ENCODE measurements at regions not wholly inside any gene's neighbourhood (a gene's known extent, or its start where the extent isn't known, plus 50 kb on each side); places are given as distances from the start of the nearest gene placed in this dataset.

DNA sequence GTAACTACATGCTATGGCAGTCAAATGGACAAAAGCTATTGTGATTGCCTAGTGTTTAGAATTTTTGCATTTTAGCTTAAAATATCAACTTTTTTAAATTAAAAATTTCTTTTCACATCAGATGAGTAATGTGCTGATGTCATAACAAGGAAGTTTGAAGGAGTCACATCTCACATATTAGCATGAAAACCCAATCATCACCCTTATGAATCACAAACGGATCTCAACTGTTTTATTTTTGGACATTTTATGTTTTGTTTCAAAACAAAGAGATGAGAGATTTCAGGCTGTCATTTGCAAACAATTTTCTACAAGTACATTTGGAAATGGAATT lies 53.6 kb upstream of the TRERF1 start:
- Mint-ChIP-seq H3K9me3 (no peaks in the 10 kb centered on the region), H3K36me3 (peaks cover 0 to 4% (median 0%) of the 10 kb centered on the region in 3 donors), H3K4me1 (no peaks in the 10 kb centered on the region), H3K4me3 (no peak overlapping the region), H3K27me3 (peaks cover 2 to 4% of the 10 kb centered on the region in 2 donors), H3K27ac (no peak overlapping the region)
- ChIA-PET POLR2A (no interaction called here), CTCF (no interaction called here)
- Histone ChIP-seq H3K27ac (ENCODE audit: low read depth, low read length) (no peak overlapping the region), H3K36me3 (ENCODE audit: insufficient read depth, low read length) (no peaks in the 10 kb centered on the region), H3K9me3 (ENCODE audit: low read length) (no peaks in the 10 kb centered on the region), H3K4me1 (ENCODE audit: insufficient read depth, low read length) (no peaks in the 10 kb centered on the region), H3K27me3 (ENCODE audit: insufficient read depth, low read length, poor library complexity, severe bottlenecking) (no peaks in the 10 kb centered on the region), H3K4me3 (ENCODE audit: low read length) (no peak overlapping the region)
- DNase-seq, result no peak

DNA sequence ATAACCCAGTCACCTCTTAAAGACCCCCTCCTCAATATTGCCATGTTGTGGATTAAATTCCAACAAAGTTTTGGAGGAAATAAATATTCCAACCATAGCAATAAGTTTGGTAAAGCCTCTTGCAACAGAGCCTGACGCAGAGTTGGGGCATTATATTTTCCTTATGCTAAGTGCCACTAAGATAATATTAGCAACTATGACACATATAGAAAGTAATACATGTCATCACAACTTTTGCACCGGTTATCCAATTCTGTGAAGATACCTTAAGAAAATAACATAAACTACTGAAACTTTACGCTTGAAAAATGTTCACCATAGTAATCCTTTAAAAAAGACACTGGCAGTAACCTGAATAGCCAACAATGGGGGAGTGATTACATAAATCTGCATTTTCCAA lies 52.2 kb upstream of the TRERF1 start:
- Histone ChIP-seq H3K4me3 (ENCODE audit: low read length) (no peak overlapping the region), H3K36me3 (ENCODE audit: insufficient read depth, low read length) (no peaks in the 10 kb centered on the region), H3K9me3 (ENCODE audit: low read length) (no peaks in the 10 kb centered on the region), H3K27me3 (ENCODE audit: insufficient read depth, low read length, poor library complexity, severe bottlenecking) (no peaks in the 10 kb centered on the region), H3K4me1 (ENCODE audit: insufficient read depth, low read length) (no peaks in the 10 kb centered on the region), H3K27ac (ENCODE audit: low read depth, low read length) (no peak overlapping the region)
- H3K9me3 Mint-ChIP-seq, result no peaks in the 10 kb centered on the region
- no peak for DNase-seq
- ChIA-PET CTCF (no interaction called here), POLR2A (no interaction called here)
- no peak overlapping the region for H3K27ac Mint-ChIP-seq
- H3K27me3 Mint-ChIP-seq, result peaks cover 2 to 4% of the 10 kb centered on the region in 2 donors
- H3K36me3 Mint-ChIP-seq, result peaks cover 0 to 4% (median 0%) of the 10 kb centered on the region in 3 donors
- H3K4me3 Mint-ChIP-seq, result no peak overlapping the region
- H3K4me1 Mint-ChIP-seq, result no peaks in the 10 kb centered on the region

DNA sequence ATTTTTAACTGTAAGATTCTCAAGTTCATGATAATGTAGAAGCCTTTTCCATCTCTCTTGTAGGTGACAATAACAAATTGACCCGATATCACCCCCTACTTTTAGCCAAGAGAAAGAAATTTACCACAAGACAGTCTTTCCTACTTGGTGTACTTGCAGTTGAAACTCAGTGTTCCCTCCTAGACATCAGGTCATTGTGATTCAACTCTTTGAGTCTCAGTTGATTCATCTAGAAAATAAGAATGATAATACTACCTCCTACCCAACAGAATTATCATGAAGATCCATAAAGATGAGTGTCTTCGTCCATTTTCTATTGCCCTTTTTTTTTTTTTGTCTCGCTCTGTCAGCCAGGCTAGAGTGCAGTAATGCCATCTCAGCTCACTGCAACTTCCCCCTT lies 51.3 kb upstream of the TRERF1 start:
- no peaks in the 10 kb centered on the region for H3K9me3 ChIP-seq (ENCODE audit: low read length)
- ChIA-PET CTCF (no interaction called here), POLR2A (no interaction called here)
- H3K36me3 ChIP-seq (ENCODE audit: insufficient read depth, low read length), result no peaks in the 10 kb centered on the region
- H3K4me1 ChIP-seq (ENCODE audit: insufficient read depth, low read length), result no peaks in the 10 kb centered on the region
- H3K4me3 ChIP-seq (ENCODE audit: low read length), result no peak overlapping the region
- no peak for DNase-seq
- no peaks in the 10 kb centered on the region for H3K27me3 ChIP-seq (ENCODE audit: insufficient read depth, low read length, poor library complexity, severe bottlenecking)
- Mint-ChIP-seq H3K4me1 (no peaks in the 10 kb centered on the region), H3K27ac (no peak overlapping the region), H3K9me3 (no peaks in the 10 kb centered on the region), H3K27me3 (peaks cover 2 to 4% of the 10 kb centered on the region in 2 donors), H3K4me3 (no peak overlapping the region), H3K36me3 (peaks cover 0 to 4% (median 2%) of the 10 kb centered on the region in 3 donors)
- no peak overlapping the region for H3K27ac ChIP-seq (ENCODE audit: low read depth, low read length)

DNA sequence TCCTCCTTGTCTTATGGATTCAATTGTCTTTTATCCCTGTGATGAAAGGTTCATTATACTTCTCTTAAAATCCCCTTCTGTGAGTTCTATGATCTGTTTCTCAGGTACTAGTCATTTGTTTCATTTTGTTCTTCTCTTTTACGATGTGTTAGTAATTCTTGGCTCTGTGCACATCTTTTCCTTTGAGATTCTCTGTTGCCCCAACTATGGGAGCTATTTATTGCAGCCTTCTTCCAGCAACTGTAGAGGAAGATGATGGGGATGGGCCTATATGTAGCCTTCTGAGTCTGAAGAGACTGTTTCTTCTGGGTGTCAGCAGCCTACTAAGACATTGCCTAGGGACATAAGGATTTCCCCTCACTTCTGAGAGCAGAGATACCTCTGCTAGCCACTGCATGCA lies 50.4 kb upstream of the TRERF1 start:
- H3K27me3 Mint-ChIP-seq, result peaks cover 2 to 4% of the 10 kb centered on the region in 2 donors
- peaks cover 0 to under 1% (median 0%) of the 10 kb centered on the region in 5 donors for H3K9me3 Mint-ChIP-seq
- Histone ChIP-seq H3K36me3 (ENCODE audit: insufficient read depth, low read length) (no peaks in the 10 kb centered on the region), H3K27me3 (ENCODE audit: insufficient read depth, low read length, poor library complexity, severe bottlenecking) (no peaks in the 10 kb centered on the region), H3K9me3 (ENCODE audit: low read length) (no peaks in the 10 kb centered on the region), H3K27ac (ENCODE audit: low read depth, low read length) (no peak overlapping the region), H3K4me3 (ENCODE audit: low read length) (no peak overlapping the region), H3K4me1 (ENCODE audit: insufficient read depth, low read length) (no peaks in the 10 kb centered on the region)
- peaks cover 0 to 10% (median 4%) of the 10 kb centered on the region in 3 donors for H3K36me3 Mint-ChIP-seq
- POLR2A ChIA-PET, result no interaction called here
- no peaks in the 10 kb centered on the region for H3K4me1 Mint-ChIP-seq
- H3K4me3 Mint-ChIP-seq, result no peak overlapping the region
- CTCF ChIA-PET, result no interaction called here
- H3K27ac Mint-ChIP-seq, result no peak overlapping the region
- no peak for DNase-seq

Measured in CD8-positive, alpha-beta memory T cell (primary cell).